Thoracic aorta (tissue), 2 donors: ENCODE measurements at regions not wholly inside any gene's neighbourhood (a gene's known extent, or its start where the extent isn't known, plus 50 kb on each side); places are given as distances from the start of the nearest gene placed in this dataset.

Experiments used
- ATAC-seq: fragments of 150-250 bp; one replicate; pipeline ENCODE4 v1.8.0; 2017; ENCODE audit warnings: low read depth; ENCODE audit not compliant: insufficient number of reproducible peaks, low FRiP score
- DNase-seq: peaks from one replicate; pipeline ENCODE4 v3.0.0-alpha.2; 2020; ENCODE audit warnings: low spot score
- H3K27ac ChIP-seq, 2 donors: fragments of 200-600 bp; sonication (generic); 1 replicate in 1 of 2; 2 replicates in 1 of 2; pipeline ENCODE4 v1.5.1; 2016; ENCODE audit warnings: mild to moderate bottlenecking in 2 of 2, moderate library complexity in 2 of 2
- H3K27me3 ChIP-seq: fragments of 200-600 bp; sonication (generic); replicated peaks from 2 replicates; pipeline ENCODE4 v1.6.0; 2016; ENCODE audit warnings: mild to moderate bottlenecking; ENCODE audit not compliant: insufficient read depth
- H3K36me3 ChIP-seq: fragments of 200-600 bp; sonication (generic); one replicate; pipeline ENCODE4 v1.5.1; 2016
- H3K4me1 ChIP-seq, 2 donors: fragments of 200-600 bp; sonication (generic); 1 replicate in 1 of 2; 2 replicates in 1 of 2; pipeline versions ENCODE4 v1.5.1 to v1.6.0; 2016; ENCODE audit warnings: low read depth in 2 of 2, mild to moderate bottlenecking in 1 of 2; ENCODE audit not compliant: control insufficient read depth in 1 of 2
- H3K4me3 ChIP-seq: fragments of 200-600 bp; sonication (generic); 2 replicates; pipeline ENCODE4 v1.5.1; 2016; ENCODE audit warnings: mild to moderate bottlenecking
- H3K9me3 ChIP-seq: fragments of 200-600 bp; sonication (generic); 2 replicates; pipeline ENCODE4 v1.5.1; 2016
- TF ChIP-seq, protein P1 (sequence below): fragments of 200-600 bp; sonication (generic); IDR thresholded peaks from one replicate; pipeline ENCODE4 v1.5.1; 2019; ENCODE audit warnings: antibody characterized with exemption

- Histone ChIP-seq H3K4me1 (no peaks in the 10 kb centered on the region), H3K4me3 (no peak overlapping the region), H3K27ac (no peak overlapping the region), H3K27me3 (no peaks in the 10 kb centered on the region), H3K36me3 (no peaks in the 10 kb centered on the region), H3K9me3 (no peaks in the 10 kb centered on the region)
- ATAC-seq (no peak), DNase-seq (no peak)
- TF ChIP-seq, protein P1, sequence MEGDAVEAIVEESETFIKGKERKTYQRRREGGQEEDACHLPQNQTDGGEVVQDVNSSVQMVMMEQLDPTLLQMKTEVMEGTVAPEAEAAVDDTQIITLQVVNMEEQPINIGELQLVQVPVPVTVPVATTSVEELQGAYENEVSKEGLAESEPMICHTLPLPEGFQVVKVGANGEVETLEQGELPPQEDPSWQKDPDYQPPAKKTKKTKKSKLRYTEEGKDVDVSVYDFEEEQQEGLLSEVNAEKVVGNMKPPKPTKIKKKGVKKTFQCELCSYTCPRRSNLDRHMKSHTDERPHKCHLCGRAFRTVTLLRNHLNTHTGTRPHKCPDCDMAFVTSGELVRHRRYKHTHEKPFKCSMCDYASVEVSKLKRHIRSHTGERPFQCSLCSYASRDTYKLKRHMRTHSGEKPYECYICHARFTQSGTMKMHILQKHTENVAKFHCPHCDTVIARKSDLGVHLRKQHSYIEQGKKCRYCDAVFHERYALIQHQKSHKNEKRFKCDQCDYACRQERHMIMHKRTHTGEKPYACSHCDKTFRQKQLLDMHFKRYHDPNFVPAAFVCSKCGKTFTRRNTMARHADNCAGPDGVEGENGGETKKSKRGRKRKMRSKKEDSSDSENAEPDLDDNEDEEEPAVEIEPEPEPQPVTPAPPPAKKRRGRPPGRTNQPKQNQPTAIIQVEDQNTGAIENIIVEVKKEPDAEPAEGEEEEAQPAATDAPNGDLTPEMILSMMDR, result no peak
Measured at GRCh38 chr10:28442403-28442802, 90.5 kb upstream of the WAC start.

- Histone ChIP-seq H3K27me3 (no peaks in the 10 kb centered on the region), H3K4me1 (no peaks in the 10 kb centered on the region), H3K4me3 (no peak overlapping the region), H3K9me3 (no peaks in the 10 kb centered on the region), H3K27ac (no peak overlapping the region), H3K36me3 (no peaks in the 10 kb centered on the region)
- no peak for DNase-seq
- TF ChIP-seq, protein P1, result no peak
- ATAC-seq, result no peak
Measured at GRCh38 chr10:28444031-28444430, 88.9 kb upstream of the WAC start.

DNA sequence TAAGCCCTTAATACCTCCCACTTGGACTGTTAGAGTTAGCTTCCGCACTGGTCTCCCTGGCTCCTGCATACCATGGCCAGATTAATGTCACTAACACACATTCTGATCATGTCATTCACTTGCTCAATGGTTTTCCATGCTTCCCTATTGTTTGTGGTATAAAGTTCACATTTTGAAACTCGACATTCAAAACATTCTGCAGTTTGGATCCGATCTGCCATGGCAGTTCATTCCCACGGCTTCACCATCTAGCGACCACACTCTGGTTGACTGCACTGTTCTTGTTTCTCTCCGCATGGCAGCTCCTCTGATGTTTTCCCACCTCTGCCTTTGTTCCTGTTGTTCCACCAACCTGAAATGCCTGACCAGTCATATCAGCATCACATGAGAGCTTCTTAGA, 87.4 kb upstream of the WAC start:
- no peaks in the 10 kb centered on the region for H3K4me1 ChIP-seq
- H3K9me3 ChIP-seq, result no peaks in the 10 kb centered on the region

GRCh38 chr10:28449382-28449781, 83.5 kb upstream of the WAC start:
- TF ChIP-seq, protein P1, result no peak
- H3K27ac ChIP-seq, result no peak overlapping the region
- no peak overlapping the region for H3K4me3 ChIP-seq
- H3K36me3 ChIP-seq, result no peaks in the 10 kb centered on the region
- H3K4me1 ChIP-seq, result no peaks in the 10 kb centered on the region
- H3K9me3 ChIP-seq, result no peaks in the 10 kb centered on the region
- H3K27me3 ChIP-seq, result no peaks in the 10 kb centered on the region
- DNase-seq (no peak), ATAC-seq (no peak)

More for the DNA sequence above, 87.4 kb upstream of the WAC start:
- Histone ChIP-seq H3K4me3 (no peak overlapping the region), H3K27me3 (no peaks in the 10 kb centered on the region), H3K27ac (no peak overlapping the region), H3K36me3 (no peaks in the 10 kb centered on the region)
- TF ChIP-seq, protein P1, result no peak
- DNase-seq, result no peak
- no peak for ATAC-seq

GRCh38 chr10:28449926-28450325, 83.0 kb upstream of the WAC start:
- Histone ChIP-seq H3K4me3 (no peak overlapping the region), H3K36me3 (no peaks in the 10 kb centered on the region), H3K9me3 (no peaks in the 10 kb centered on the region), H3K27me3 (no peaks in the 10 kb centered on the region), H3K4me1 (no peaks in the 10 kb centered on the region), H3K27ac (no peak overlapping the region)
- DNase-seq (no peak), ATAC-seq (no peak)
- TF ChIP-seq, protein P1, result no peak
